Natural killer cell (primary cell): ENCODE measurements at regions not wholly inside any gene's neighbourhood (a gene's known extent, or its start where the extent isn't known, plus 50 kb on each side); places are given as distances from the start of the nearest gene placed in this dataset.

Experiments
- ATAC-seq, 3 donors: fragments of 150-1000 bp in 2 of 3; fragments of 200-7000 bp in 1 of 3; cut with Tn5 transposase; 1 replicate in 1 of 3; 2 replicates in 2 of 3; pipeline ENCODE4 v1.10.0; 2021; ENCODE audit warnings: mild to moderate bottlenecking in 2 of 3, moderate library complexity in 2 of 3
- DNase-seq, 2 donors: peaks; one replicate each; pipeline versions ENCODE4 v3.0.0 to v3.0.0-alpha.2; 2013 to 2021; ENCODE audit warnings: mixed read lengths in 1 of 2
- H3K27ac ChIP-seq: one replicate; pipeline ENCODE4 v1.5.1; 2013; ENCODE audit warnings: mild to moderate bottlenecking, low read length
- H3K27me3 ChIP-seq: one replicate; pipeline ENCODE4 v1.6.1; 2013; ENCODE audit warnings: low read length; ENCODE audit not compliant: control insufficient read depth, insufficient read depth
- H3K36me3 ChIP-seq: one replicate; pipeline ENCODE4 v1.6.1; 2013; ENCODE audit warnings: low read length; ENCODE audit not compliant: control insufficient read depth, insufficient read depth
- H3K4me1 ChIP-seq: one replicate; pipeline ENCODE4 v1.6.1; 2013; ENCODE audit warnings: low read length; ENCODE audit not compliant: control insufficient read depth, insufficient read depth
- H3K4me3 ChIP-seq: one replicate; pipeline ENCODE4 v1.5.1; 2013; ENCODE audit warnings: low read length
- H3K9me3 ChIP-seq: one replicate; pipeline ENCODE4 v1.6.1; 2013; ENCODE audit warnings: low read length; ENCODE audit not compliant: control insufficient read depth, insufficient read depth
- H3K27ac Mint-ChIP-seq, 2 donors: one replicate each; pipeline ENCODE4 v1.8.0; 2022; ENCODE audit warnings: mild to moderate bottlenecking in 2 of 2, mixed read lengths in 2 of 2, moderate library complexity in 1 of 2
- H3K27me3 Mint-ChIP-seq, 2 donors: one replicate each; pipeline ENCODE4 v1.8.0; 2022; ENCODE audit warnings: low read depth in 2 of 2, mixed read lengths in 2 of 2
- H3K36me3 Mint-ChIP-seq: one replicate; pipeline ENCODE4 v1.8.0; 2022; ENCODE audit warnings: mixed read lengths
- H3K4me1 Mint-ChIP-seq, 2 donors: one replicate each; pipeline ENCODE4 v1.8.0; 2022; ENCODE audit warnings: mixed read lengths in 2 of 2
- H3K4me3 Mint-ChIP-seq: one replicate; pipeline ENCODE4 v1.8.0; 2022; ENCODE audit warnings: mild to moderate bottlenecking, moderate library complexity, mixed read lengths
- H3K9me3 Mint-ChIP-seq, 2 donors: one replicate each; pipeline ENCODE4 v1.8.0; 2022; ENCODE audit warnings: mixed read lengths in 2 of 2
- CTCF ChIP-seq: fragments of 200-600 bp; IDR thresholded peaks from one replicate; pipeline ENCODE4 v1.8.0; 2022; ENCODE audit warnings: antibody characterized with exemption
- WGBS: methylation state at CpG from one replicate; pipeline ENCODE4 v1.1.7; 2013; ENCODE audit warnings: missing lambda C conversion rate; ENCODE audit not compliant: insufficient coverage; 5-methylcytosine and 5-hydroxymethylcytosine counted together
- intact Hi-C: fragments of 100-400 bp; cut with micrococcal nuclease; formaldehyde crosslinking; loops from one replicate; pipeline ENCODE4 v1.14.2; 2022

GRCh38 chr6:6711832-6712448 lies 123.4 kb downstream of the LY86 start:
- peak; percentile 24 to 77 (median 49) for ATAC-seq
- H3K4me1 Mint-ChIP-seq, result peaks cover 15 to 18% of the 10 kb centered on the region in 2 donors

GRCh38 chr6:6712449-6713403 lies 124.2 kb downstream of the LY86 start:
- H3K4me3 ChIP-seq, result no peak overlapping the region
- no peaks in the 10 kb centered on the region for H3K9me3 ChIP-seq
- H3K27ac ChIP-seq, result no peak overlapping the region
- TF ChIP-seq CTCF, result no peak
- Mint-ChIP-seq H3K4me3 (peak overlapping the region; percentile 7), H3K36me3 (no peaks in the 10 kb centered on the region), H3K9me3 (no peaks in the 10 kb centered on the region), H3K4me1 (peaks cover 15 to 18% of the 10 kb centered on the region in 2 donors), H3K27me3 (peaks cover 35 to 47% of the 10 kb centered on the region in 2 donors), H3K27ac (no peak overlapping the region)
- intact Hi-C loops, result no loop called here
- DNase-seq (peak in 1 of 2 donors; percentile 31), ATAC-seq (peak; percentile 21 to 53 (median 44))
- no peaks in the 10 kb centered on the region for H3K36me3 ChIP-seq
- peaks cover 5% of the 10 kb centered on the region for H3K27me3 ChIP-seq
- peaks cover 19% of the 10 kb centered on the region for H3K4me1 ChIP-seq
- WGBS, result 34% methylated on average over 25 of the region's 25 CpGs

More at GRCh38 chr6:6711832-6712448, 123.4 kb downstream of the LY86 start:
- peak overlapping the region; percentile 77 for H3K4me3 Mint-ChIP-seq
- 4% methylated on average over 7 of the region's 7 CpGs for WGBS
- H3K9me3 ChIP-seq, result no peaks in the 10 kb centered on the region
- intact Hi-C loops, result no loop called here
- H3K27ac ChIP-seq, result no peak overlapping the region
- no peaks in the 10 kb centered on the region for H3K36me3 ChIP-seq
- no peak overlapping the region for H3K27ac Mint-ChIP-seq
- H3K9me3 Mint-ChIP-seq, result no peaks in the 10 kb centered on the region
- H3K27me3 ChIP-seq, result peaks cover 5% of the 10 kb centered on the region
- peaks cover 35 to 54% of the 10 kb centered on the region in 2 donors for H3K27me3 Mint-ChIP-seq
- TF ChIP-seq CTCF, result no peak
- H3K4me1 ChIP-seq, result peaks cover 19% of the 10 kb centered on the region
- peak in 1 of 2 donors; percentile 27 for DNase-seq
- no peaks in the 10 kb centered on the region for H3K36me3 Mint-ChIP-seq
- no peak overlapping the region for H3K4me3 ChIP-seq

- H3K27me3 Mint-ChIP-seq, result peaks cover 34 to 48% of the 10 kb centered on the region in 2 donors
- no peak for TF ChIP-seq CTCF
- H3K4me1 Mint-ChIP-seq, result peaks cover 15 to 22% of the 10 kb centered on the region in 2 donors
- intact Hi-C loops, result no loop called here
- ATAC-seq (no peak), DNase-seq (no peak)
- WGBS, result 76% methylated on average over 9 of the region's 9 CpGs
- H3K27me3 ChIP-seq, result peaks cover 5% of the 10 kb centered on the region
- no peaks in the 10 kb centered on the region for H3K36me3 Mint-ChIP-seq
- no peak overlapping the region for H3K4me3 Mint-ChIP-seq
- H3K27ac ChIP-seq, result no peak overlapping the region
- H3K27ac Mint-ChIP-seq, result no peak overlapping the region
- no peaks in the 10 kb centered on the region for H3K9me3 Mint-ChIP-seq
- H3K4me1 ChIP-seq, result peaks cover 19% of the 10 kb centered on the region
- H3K36me3 ChIP-seq, result no peaks in the 10 kb centered on the region
- no peak overlapping the region for H3K4me3 ChIP-seq
- H3K9me3 ChIP-seq, result no peaks in the 10 kb centered on the region
Measured at GRCh38 chr6:6713657-6714056, 125.1 kb downstream of the LY86 start.
